HepG2 (cell line): ENCODE measurements at regions not wholly inside any gene's neighbourhood (a gene's known extent, or its start where the extent isn't known, plus 50 kb on each side); places are given as distances from the start of the nearest gene placed in this dataset.

Experiments
- ATAC-seq: fragments of 200-7000 bp; cut with Tn5 transposase; 3 replicates; pipeline ENCODE4 v1.9.1; 2020; ENCODE audit warnings: mild to moderate bottlenecking, moderate library complexity
- BruUV-seq: library from RNA; stranded (reverse); fragments of 400-500 nt; replicated peaks from 2 replicates; lab custom pipeline; 2021; lab: Mats Ljungman, UMichigan
- CTCF ChIA-PET: fragments of 300-600 bp; formaldehyde crosslinking; extraction: SDS; loops from one replicate; lab custom pipeline; 2021; ENCODE audit warnings: low total read pairs, inconsistent platforms, low intra/inter-chr PET ratio; lab: Yijun Ruan, JAX
- POLR2A ChIA-PET: fragments of 350-600 bp; sonication (Branson Sonifier 250); formaldehyde crosslinking; loops from one replicate; lab custom pipeline; 2020; ENCODE audit warnings: antibody characterized with exemption, inconsistent platforms; lab: Yijun Ruan, JAX
- DNase-seq: peaks from one replicate; pipeline ENCODE4 v3.0.0-alpha.2; 2015; ENCODE audit warnings: low spot score
- FAIRE-seq: peaks from 3 replicates; lab custom pipeline; 2011; peaks lifted over from hg19 to GRCh38; lab: Jason Lieb, UNC
- H2AFZ ChIP-seq: one replicate; pipeline ENCODE4 v1.6.1; 2011; ENCODE audit warnings: low read length, inconsistent platforms
- H3K27ac ChIP-seq: fragments of 300-600 bp; 3 replicates; pipeline ENCODE4 v1.8.0; 2011; ENCODE audit warnings: mixed run types, mild to moderate bottlenecking, mixed read lengths, low read length, inconsistent platforms; ENCODE audit not compliant: insufficient read depth; ENCODE audit errors: extremely low read length
- H3K27me3 ChIP-seq, 2 experiments: fragments of 200-600 bp in 1 of 2; 2 replicates in 1 of 2; 3 replicates in 1 of 2; pipeline versions ENCODE4 v1.6.0 to v1.8.0; 2011; ENCODE audit warnings: low read length in 2 of 2, mild to moderate bottlenecking in 2 of 2, moderate library complexity in 2 of 2, inconsistent platforms in 1 of 2; ENCODE audit not compliant: insufficient read depth in 2 of 2, control insufficient read depth in 1 of 2
- H3K36me3 ChIP-seq, 2 experiments: fragments of 200-600 bp in 1 of 2; replicated peaks in 1 of 2; 2 replicates in 1 of 2; 3 replicates in 1 of 2; pipeline versions ENCODE4 v1.5.1 to v1.8.0; 2011; ENCODE audit warnings: low read length in 2 of 2, inconsistent platforms in 1 of 2; ENCODE audit not compliant: insufficient read depth in 2 of 2, control insufficient read depth in 1 of 2
- H3K4me1 ChIP-seq: 2 replicates; pipeline ENCODE4 v1.5.1; 2012; ENCODE audit warnings: low read length, inconsistent platforms; ENCODE audit not compliant: insufficient read depth
- H3K4me2 ChIP-seq: 2 replicates; pipeline ENCODE4 v1.6.0; 2011; ENCODE audit warnings: low read depth, low read length, inconsistent platforms
- H3K4me3 ChIP-seq, 3 experiments: fragments of 200-600 bp in 1 of 3; sonication (generic), shearing (Covaris generic) in 1 of 3; replicated peaks in 1 of 3; 2 replicates each; pipeline ENCODE4 v1.5.1; 2011 to 2016; ENCODE audit warnings: low read length in 3 of 3, inconsistent platforms in 2 of 3, low read depth in 2 of 3, mild to moderate bottlenecking in 2 of 3, control low read depth in 1 of 3, mixed read lengths in 1 of 3; ENCODE audit not compliant: insufficient read depth in 1 of 3
- H3K79me2 ChIP-seq: one replicate; pipeline ENCODE4 v1.6.1; 2011; ENCODE audit warnings: low read length, inconsistent platforms; ENCODE audit not compliant: insufficient read depth
- H3K9ac ChIP-seq: 2 replicates; pipeline ENCODE4 v1.6.0; 2011; ENCODE audit warnings: mild to moderate bottlenecking, low read depth, low read length, inconsistent platforms; ENCODE audit not compliant: insufficient read depth
- H3K9me3 ChIP-seq: 2 replicates; pipeline ENCODE4 v1.5.1; 2012; ENCODE audit warnings: mild to moderate bottlenecking, low read length
- H4K20me1 ChIP-seq: 2 replicates; pipeline ENCODE4 v1.6.0; 2011; ENCODE audit warnings: inconsistent platforms, mild to moderate bottlenecking, low read length, moderate library complexity; ENCODE audit not compliant: insufficient read depth
- ATF5 ChIP-seq: sonication (generic); formaldehyde crosslinking; IDR thresholded peaks from 2 replicates; pipeline ENCODE4 v1.4.0; 2020; ENCODE audit warnings: mild to moderate bottlenecking, low read depth, missing genetic modification reagents
- CHD2 ChIP-seq: IDR thresholded peaks from 2 replicates; pipeline ENCODE4 v1.6.1; 2011; ENCODE audit warnings: low read depth, low read length, improper control_type of control experiment
- DRAP1 ChIP-seq: IDR thresholded peaks from 2 replicates; pipeline ENCODE4 v1.6.1; 2016; ENCODE audit warnings: missing genetic modification reagents, missing compliant biosample characterization
- MLLT10 ChIP-seq: sonication (generic); formaldehyde crosslinking; IDR thresholded peaks from 2 replicates; pipeline ENCODE4 v1.4.0; 2020; ENCODE audit warnings: missing genetic modification reagents
- ZNF567 ChIP-seq: sonication (generic); formaldehyde crosslinking; IDR thresholded peaks from 2 replicates; pipeline ENCODE4 v1.8.1; 2023; ENCODE audit warnings: mild to moderate bottlenecking, missing genetic modification reagents, borderline replicate concordance
- ZNF652 ChIP-seq: IDR thresholded peaks from 2 replicates; pipeline ENCODE4 v1.6.1; 2016; ENCODE audit warnings: low read depth, borderline replicate concordance
- WGBS: methylation state at CpG from one replicate; pipeline ENCODE4 v1.1.6; 2017; ENCODE audit warnings: low lambda C conversion rate; 5-methylcytosine and 5-hydroxymethylcytosine counted together
- in situ Hi-C: cut with HindIII; loops from 2 replicates; pipeline ENCODE4 v1.10.0; 2017; ENCODE audit warnings: low pct_unique_long_range_greater_than_20kb; ENCODE audit not compliant: extremely low pct_ligation_motif_present
- intact Hi-C: fragments of 100-400 bp; cut with micrococcal nuclease; formaldehyde crosslinking; loops from one replicate; pipeline ENCODE4 v1.10.0; 2022; ENCODE audit not compliant: unreplicated experiment
- TF ChIP-seq, protein P1 (sequence below): sonication (generic); formaldehyde crosslinking; IDR thresholded peaks from 2 replicates; pipeline ENCODE4 v1.4.0; 2020; ENCODE audit warnings: missing genetic modification reagents, borderline replicate concordance

GRCh38 chr1:194309269-194309668 lies 1122.9 kb upstream of the B3GALT2 start:
- Histone ChIP-seq H3K36me3 (no peaks in the 10 kb centered on the region), H3K27ac (no peak overlapping the region), H2AFZ (no peak overlapping the region), H3K4me3 (no peak overlapping the region), H3K9ac (no peak overlapping the region), H3K4me2 (no peak overlapping the region), H3K4me1 (no peaks in the 10 kb centered on the region), H4K20me1 (no peaks in the 10 kb centered on the region), H3K79me2 (no peaks in the 10 kb centered on the region), H3K27me3 (no peaks in the 10 kb centered on the region), H3K9me3 (no peaks in the 10 kb centered on the region)
- in situ Hi-C loops (no loop called here), intact Hi-C loops (no loop called here)
- DNase-seq (no peak), FAIRE-seq (no peak), ATAC-seq (no peak)
- ChIA-PET CTCF (no interaction called here), POLR2A (no interaction called here)
- TF ChIP-seq MLLT10 (CRISPR knock-in tag) (no peak), CHD2 (no peak)
- WGBS, result 6% methylated on average over 3 of the region's 3 CpGs
- BruUV-seq, result no TSS peak

GRCh38 chr1:194300776-194301175 lies 1114.4 kb upstream of the B3GALT2 start:
- no TSS peak for BruUV-seq
- POLR2A ChIA-PET, result no interaction called here
- no peaks in the 10 kb centered on the region for H3K79me2 ChIP-seq
- CTCF ChIA-PET, result no interaction called here
- no peak overlapping the region for H3K9ac ChIP-seq
- no peaks in the 10 kb centered on the region for H3K9me3 ChIP-seq
- H3K4me2 ChIP-seq, result no peak overlapping the region
- no peaks in the 10 kb centered on the region for H4K20me1 ChIP-seq
- DNase-seq (no peak), FAIRE-seq (no peak)
- H3K36me3 ChIP-seq, result no peaks in the 10 kb centered on the region
- intact Hi-C loops, result no loop called here
- TF ChIP-seq ATF5 (CRISPR knock-in tag) (no peak), DRAP1 (CRISPR knock-in tag) (no peak), ZNF567 (CRISPR knock-in tag) (no peak), ZNF652 (CRISPR knock-in tag) (no peak)
- TF ChIP-seq, protein P1, sequence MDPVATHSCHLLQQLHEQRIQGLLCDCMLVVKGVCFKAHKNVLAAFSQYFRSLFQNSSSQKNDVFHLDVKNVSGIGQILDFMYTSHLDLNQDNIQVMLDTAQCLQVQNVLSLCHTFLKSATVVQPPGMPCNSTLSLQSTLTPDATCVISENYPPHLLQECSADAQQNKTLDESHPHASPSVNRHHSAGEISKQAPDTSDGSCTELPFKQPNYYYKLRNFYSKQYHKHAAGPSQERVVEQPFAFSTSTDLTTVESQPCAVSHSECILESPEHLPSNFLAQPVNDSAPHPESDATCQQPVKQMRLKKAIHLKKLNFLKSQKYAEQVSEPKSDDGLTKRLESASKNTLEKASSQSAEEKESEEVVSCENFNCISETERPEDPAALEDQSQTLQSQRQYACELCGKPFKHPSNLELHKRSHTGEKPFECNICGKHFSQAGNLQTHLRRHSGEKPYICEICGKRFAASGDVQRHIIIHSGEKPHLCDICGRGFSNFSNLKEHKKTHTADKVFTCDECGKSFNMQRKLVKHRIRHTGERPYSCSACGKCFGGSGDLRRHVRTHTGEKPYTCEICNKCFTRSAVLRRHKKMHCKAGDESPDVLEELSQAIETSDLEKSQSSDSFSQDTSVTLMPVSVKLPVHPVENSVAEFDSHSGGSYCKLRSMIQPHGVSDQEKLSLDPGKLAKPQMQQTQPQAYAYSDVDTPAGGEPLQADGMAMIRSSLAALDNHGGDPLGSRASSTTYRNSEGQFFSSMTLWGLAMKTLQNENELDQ, result no peak
- TF ChIP-seq, all 625 proteins: peak for 0
- Histone ChIP-seq H3K27me3 (no peaks in the 10 kb centered on the region), H2AFZ (no peak overlapping the region), H3K4me3 (no peak overlapping the region), H3K27ac (no peak overlapping the region), H3K4me1 (no peaks in the 10 kb centered on the region)
- ATAC-seq, result no peak
- 0% methylated on average over 4 of the region's 4 CpGs for WGBS
- in situ Hi-C loops, result no loop called here
